B cell (primary cell): ENCODE measurements at regions not wholly inside any gene's neighbourhood (a gene's known extent, or its start where the extent isn't known, plus 50 kb on each side); places are given as distances from the start of the nearest gene placed in this dataset.

Experiments used
- ATAC-seq: fragments of 200-7000 bp; cut with Tn5 transposase; one replicate; pipeline ENCODE4 v1.10.0; 2021; ENCODE audit warnings: low read depth, mild to moderate bottlenecking, moderate number of reproducible peaks, moderate library complexity
- CTCF ChIA-PET: fragments of 350-600 bp; sonication (Branson Sonifier 250); formaldehyde crosslinking; loops from one replicate; lab custom pipeline; 2021; ENCODE audit warnings: antibody characterized with exemption, inconsistent platforms; lab: Charles Lee
- POLR2A ChIA-PET: fragments of 350-600 bp; sonication (Branson Sonifier 250); formaldehyde crosslinking; loops from one replicate; lab custom pipeline; 2021; ENCODE audit warnings: antibody characterized with exemption; lab: Charles Lee
- DNase-seq: peaks from one replicate; pipeline ENCODE4 v3.0.0; 2013
- H2AFZ ChIP-seq: 2 replicates; pipeline ENCODE4 v1.6.1; 2012; ENCODE audit warnings: mild to moderate bottlenecking, low read depth, low read length; ENCODE audit not compliant: insufficient read depth, poor library complexity, severe bottlenecking
- H3K27ac ChIP-seq, 2 donors: 1 replicate in 1 of 2; 2 replicates in 1 of 2; pipeline ENCODE4 v1.5.1; 2012 to 2013; ENCODE audit warnings: low read length in 2 of 2, mild to moderate bottlenecking in 2 of 2, moderate library complexity in 1 of 2
- H3K27me3 ChIP-seq, 4 experiments: fragments of 200-600 bp in 1 of 4; sonication (generic) in 1 of 4; replicated peaks in 1 of 4; 1 replicate in 2 of 4; 2 replicates in 2 of 4; pipeline versions ENCODE4 v1.6.1 to v1.7.0; 2013 to 2016; ENCODE audit warnings: low read length in 3 of 4, mild to moderate bottlenecking in 2 of 4, mixed read lengths in 1 of 4, moderate library complexity in 1 of 4; ENCODE audit not compliant: insufficient read depth in 4 of 4, control insufficient read depth in 3 of 4; ENCODE audit errors: control extremely low read depth in 1 of 4
- H3K36me3 ChIP-seq, 2 experiments: replicated peaks in 1 of 2; 1 replicate in 1 of 2; 2 replicates in 1 of 2; pipeline versions ENCODE4 v1.6.1 to v1.7.1; 2013; ENCODE audit warnings: low read length in 1 of 2; ENCODE audit not compliant: insufficient read depth in 2 of 2, control insufficient read depth in 1 of 2; ENCODE audit errors: control extremely low read depth in 1 of 2, extremely low read depth in 1 of 2
- H3K4me1 ChIP-seq, 2 donors: fragments of 200-600 bp in 1 of 2; sonication (generic) in 1 of 2; 1 replicate in 1 of 2; 2 replicates in 1 of 2; pipeline versions ENCODE4 v1.5.1 to v1.6.1; 2013 to 2017; ENCODE audit warnings: low read length in 2 of 2; ENCODE audit not compliant: control insufficient read depth in 2 of 2, insufficient read depth in 2 of 2
- H3K4me2 ChIP-seq: replicated peaks from 2 replicates; pipeline ENCODE3; 2012; ENCODE audit warnings: mild to moderate bottlenecking, low read depth, low read length; ENCODE audit not compliant: poor library complexity, severe bottlenecking
- H3K4me3 ChIP-seq, 5 experiments: fragments of 200-600 bp in 1 of 5; sonication (generic) in 1 of 5; 1 replicate in 3 of 5; 2 replicates in 2 of 5; pipeline versions ENCODE4 v1.5.1 to v1.7.0; 2011 to 2016; ENCODE audit warnings: low read length in 4 of 5, mild to moderate bottlenecking in 4 of 5, low read depth in 2 of 5, control low read depth in 1 of 5, moderate library complexity in 1 of 5; ENCODE audit not compliant: insufficient read depth in 1 of 5; ENCODE audit errors: control extremely low read depth in 1 of 5, extremely low read depth in 1 of 5
- H3K79me2 ChIP-seq: fragments of 200-600 bp; sonication (generic); one replicate; pipeline ENCODE4 v1.6.0; 2016; ENCODE audit warnings: low read length; ENCODE audit not compliant: control insufficient read depth, insufficient read depth
- H3K9ac ChIP-seq: fragments of 200-600 bp; sonication (generic); 2 replicates; pipeline ENCODE4 v1.6.1; 2017; ENCODE audit warnings: mild to moderate bottlenecking, low read length, moderate library complexity
- H3K9me3 ChIP-seq, 3 donors: one replicate each; pipeline versions ENCODE4 v1.6.1 to v1.7.1; 2013; ENCODE audit warnings: low read length in 2 of 3; ENCODE audit not compliant: control insufficient read depth in 2 of 3, insufficient read depth in 1 of 3; ENCODE audit errors: control extremely low read depth in 1 of 3
- H4K20me1 ChIP-seq: 2 replicates; pipeline ENCODE4 v1.6.0; 2012; ENCODE audit warnings: mild to moderate bottlenecking, low read length; ENCODE audit not compliant: insufficient read depth, control insufficient read depth, poor library complexity, severe bottlenecking
- H3K27ac Mint-ChIP-seq: one replicate; pipeline ENCODE4 v1.8.0; 2021; ENCODE audit warnings: mixed read lengths
- H3K27me3 Mint-ChIP-seq: one replicate; pipeline ENCODE4 v1.8.0; 2021; ENCODE audit warnings: mixed read lengths
- H3K4me1 Mint-ChIP-seq: one replicate; pipeline ENCODE4 v1.8.0; 2021; ENCODE audit warnings: mixed read lengths
- H3K4me3 Mint-ChIP-seq: one replicate; pipeline ENCODE4 v1.8.0; 2021; ENCODE audit warnings: mixed read lengths
- H3K9me3 Mint-ChIP-seq: one replicate; pipeline ENCODE4 v1.8.0; 2022; ENCODE audit warnings: mixed read lengths; ENCODE audit not compliant: insufficient read depth
- CTCF ChIP-seq: fragments of 200-600 bp; IDR thresholded peaks from one replicate; pipeline ENCODE4 v1.8.0; 2022; ENCODE audit warnings: antibody characterized with exemption, mild to moderate bottlenecking
- EZH2 ChIP-seq: IDR thresholded peaks from 2 replicates; pipeline ENCODE4 v1.6.1; 2012; ENCODE audit warnings: borderline replicate concordance, low read depth, mild to moderate bottlenecking, moderate library complexity, low read length; ENCODE audit not compliant: insufficient read depth, poor library complexity, severe bottlenecking
- WGBS: methylation state at CpG from one replicate; pipeline ENCODE4 v1.1.5; 2013; ENCODE audit warnings: missing lambda C conversion rate; ENCODE audit not compliant: insufficient coverage; 5-methylcytosine and 5-hydroxymethylcytosine counted together
- intact Hi-C: fragments of 100-400 bp; cut with micrococcal nuclease; formaldehyde crosslinking; loops from one replicate; pipeline ENCODE4 v1.10.0; 2022

DNA sequence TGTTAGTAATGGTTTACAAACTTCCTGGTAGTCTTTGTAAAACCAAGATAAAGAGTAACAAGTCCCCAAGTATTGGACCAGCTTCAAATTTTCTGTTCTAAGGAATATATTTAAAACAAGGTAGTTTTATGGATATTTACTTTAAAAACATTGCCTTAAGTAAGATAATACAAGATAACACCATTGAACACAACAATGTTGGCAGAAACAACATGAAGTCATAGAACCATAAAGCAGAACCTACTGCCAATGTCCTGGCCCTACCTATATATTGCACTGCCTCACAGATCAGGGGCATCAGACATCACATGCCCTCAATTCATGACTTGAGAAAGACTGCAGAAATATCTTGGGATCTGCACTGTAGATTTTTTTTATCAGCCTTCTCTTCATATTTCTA, 1176.2 kb downstream of the PCDH7 start:
- H3K9me3 Mint-ChIP-seq, result no peaks in the 10 kb centered on the region
- no peaks in the 10 kb centered on the region for H3K4me1 Mint-ChIP-seq
- TF ChIP-seq EZH2, result no peak
- no peak for TF ChIP-seq CTCF
- intact Hi-C loops, result no loop called here
- no peaks in the 10 kb centered on the region for H4K20me1 ChIP-seq
- no peak for DNase-seq
- H3K27me3 Mint-ChIP-seq, result no peaks in the 10 kb centered on the region
- H3K4me2 ChIP-seq, result no peak overlapping the region
- no peaks in the 10 kb centered on the region for H3K9me3 ChIP-seq
- H3K4me3 ChIP-seq, result no peak overlapping the region
- no peak overlapping the region for H3K4me3 Mint-ChIP-seq
- no peaks in the 10 kb centered on the region for H3K79me2 ChIP-seq
- H3K36me3 ChIP-seq, result no peaks in the 10 kb centered on the region
- ChIA-PET CTCF (no interaction called here), POLR2A (no interaction called here)
- H2AFZ ChIP-seq, result no peak overlapping the region
- H3K27ac ChIP-seq, result no peak overlapping the region
- H3K4me1 ChIP-seq, result no peaks in the 10 kb centered on the region
- no peak overlapping the region for H3K27ac Mint-ChIP-seq
- no peak overlapping the region for H3K9ac ChIP-seq
- ATAC-seq, result no peak
- H3K27me3 ChIP-seq, result no peaks in the 10 kb centered on the region

DNA sequence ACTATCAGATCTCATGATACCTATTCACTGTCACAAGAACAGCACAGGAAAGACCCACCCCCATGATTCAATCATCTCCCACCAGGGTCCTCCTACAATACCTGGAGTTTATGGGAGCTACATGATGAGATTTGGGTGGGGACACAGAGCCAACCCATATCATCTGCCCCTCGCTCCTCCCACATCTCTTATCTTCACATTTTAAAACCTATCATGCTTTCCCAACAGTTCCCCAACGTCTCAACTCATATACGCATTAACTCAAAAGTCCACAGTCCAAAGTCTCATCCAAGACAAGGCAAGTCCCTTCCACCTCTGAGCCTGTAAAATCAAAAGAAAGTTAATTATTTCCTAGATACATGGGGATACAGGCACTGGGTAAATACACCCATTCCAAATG, 1185.2 kb downstream of the PCDH7 start:
- Histone ChIP-seq H3K4me2 (no peak overlapping the region), H3K27me3 (no peaks in the 10 kb centered on the region), H3K4me1 (no peaks in the 10 kb centered on the region), H3K4me3 (no peak overlapping the region), H3K9ac (no peak overlapping the region), H4K20me1 (no peaks in the 10 kb centered on the region), H2AFZ (no peak overlapping the region), H3K36me3 (no peaks in the 10 kb centered on the region), H3K9me3 (peaks cover 0 to 6% (median 2%) of the 10 kb centered on the region in 3 donors), H3K79me2 (no peaks in the 10 kb centered on the region), H3K27ac (no peak overlapping the region)
- Mint-ChIP-seq H3K4me3 (no peak overlapping the region), H3K27me3 (no peaks in the 10 kb centered on the region), H3K27ac (no peak overlapping the region), H3K4me1 (no peaks in the 10 kb centered on the region), H3K9me3 (peaks cover 2% of the 10 kb centered on the region)
- DNase-seq (no peak), ATAC-seq (no peak)
- CTCF ChIA-PET, result no interaction called here
- 75% methylated on average over 2 of the region's 3 CpGs for WGBS
- intact Hi-C loops, result no loop called here
- POLR2A ChIA-PET, result no interaction called here
- TF ChIP-seq CTCF (no peak), EZH2 (no peak)
